ENCODE measurements at regions not wholly inside any gene's neighbourhood (a gene's known extent, or its start where the extent isn't known, plus 50 kb on each side); places are given as distances from the start of the nearest gene placed in this dataset.

DNA sequence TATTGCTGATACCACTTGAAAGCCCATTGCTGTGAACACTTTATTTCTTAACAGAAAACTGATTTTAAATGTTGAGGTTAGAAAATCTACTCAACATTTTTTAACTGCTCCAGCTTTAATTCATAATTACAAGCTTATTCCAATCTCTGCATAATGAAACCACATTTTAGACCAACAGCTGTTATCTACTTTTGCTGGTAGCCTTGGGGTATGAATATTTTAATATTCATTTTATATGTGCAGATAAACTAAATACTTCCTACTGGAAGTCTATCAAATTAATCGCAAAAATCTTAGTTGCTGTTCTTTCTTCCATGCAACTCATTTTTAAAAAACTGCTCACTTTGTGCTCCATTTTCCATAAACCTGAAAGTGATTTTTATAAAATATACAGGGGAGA, 189.3 kb upstream of the SLC35B3 start:
- TF ChIP-seq, protein P1, sequence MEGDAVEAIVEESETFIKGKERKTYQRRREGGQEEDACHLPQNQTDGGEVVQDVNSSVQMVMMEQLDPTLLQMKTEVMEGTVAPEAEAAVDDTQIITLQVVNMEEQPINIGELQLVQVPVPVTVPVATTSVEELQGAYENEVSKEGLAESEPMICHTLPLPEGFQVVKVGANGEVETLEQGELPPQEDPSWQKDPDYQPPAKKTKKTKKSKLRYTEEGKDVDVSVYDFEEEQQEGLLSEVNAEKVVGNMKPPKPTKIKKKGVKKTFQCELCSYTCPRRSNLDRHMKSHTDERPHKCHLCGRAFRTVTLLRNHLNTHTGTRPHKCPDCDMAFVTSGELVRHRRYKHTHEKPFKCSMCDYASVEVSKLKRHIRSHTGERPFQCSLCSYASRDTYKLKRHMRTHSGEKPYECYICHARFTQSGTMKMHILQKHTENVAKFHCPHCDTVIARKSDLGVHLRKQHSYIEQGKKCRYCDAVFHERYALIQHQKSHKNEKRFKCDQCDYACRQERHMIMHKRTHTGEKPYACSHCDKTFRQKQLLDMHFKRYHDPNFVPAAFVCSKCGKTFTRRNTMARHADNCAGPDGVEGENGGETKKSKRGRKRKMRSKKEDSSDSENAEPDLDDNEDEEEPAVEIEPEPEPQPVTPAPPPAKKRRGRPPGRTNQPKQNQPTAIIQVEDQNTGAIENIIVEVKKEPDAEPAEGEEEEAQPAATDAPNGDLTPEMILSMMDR (conservative IDR thresholded peaks at IDR 0.05; ENCODE audit: low read depth, low read length) = no peak
- TF ChIP-seq EZH2 (IDR thresholded peaks at IDR 0.05; ENCODE audit: borderline replicate concordance, low read depth, low read length, poor library complexity, severe bottlenecking) = no peak

Data from A673 (cell line).